Cerebellar cortex (tissue), 1 donor: ENCODE measurements at regions not wholly inside any gene's neighbourhood (a gene's known extent, or its start where the extent isn't known, plus 50 kb on each side); places are given as distances from the start of the nearest gene placed in this dataset.

Experiments used
- DNase-seq: peaks from one replicate; pipeline ENCODE4 v3.0.0-alpha.2; 2015; ENCODE audit warnings: low spot score

- DNase-seq, result no peak
These were observed 427.3 kb upstream of the ST6GAL2 start for GRCh38 chr2:107313316-107313715.

- no peak for DNase-seq
These were observed 434.9 kb upstream of the ST6GAL2 start for GRCh38 chr2:107320881-107321280.

- DNase-seq, result no peak
These were observed 436.4 kb upstream of the ST6GAL2 start for GRCh38 chr2:107322416-107322815.

GRCh38 chr2:107323946-107324565 lies 438.1 kb upstream of the ST6GAL2 start:
- no peak for DNase-seq

- DNase-seq, result peak; percentile 16
These were observed 440.2 kb upstream of the ST6GAL2 start for GRCh38 chr2:107325981-107326786.

GRCh38 chr2:107334306-107334705 lies 448.3 kb upstream of the ST6GAL2 start:
- no peak for DNase-seq

- no peak for DNase-seq
These were observed 450.6 kb upstream of the ST6GAL2 start for GRCh38 chr2:107336526-107336925.

GRCh38 chr2:107337209-107337898 lies 451.4 kb upstream of the ST6GAL2 start:
- DNase-seq, result no peak

GRCh38 chr2:107338059-107338458 lies 452.1 kb upstream of the ST6GAL2 start:
- DNase-seq, result no peak

- no peak for DNase-seq
These were observed 452.6 kb upstream of the ST6GAL2 start for GRCh38 chr2:107338571-107338970.

- DNase-seq, result no peak
These were observed 455.0 kb upstream of the ST6GAL2 start for GRCh38 chr2:107340955-107341354.

- DNase-seq, result no peak
These were observed 463.4 kb upstream of the ST6GAL2 start for GRCh38 chr2:107349329-107349728.

GRCh38 chr2:107354175-107354574 lies 468.2 kb upstream of the ST6GAL2 start:
- DNase-seq, result no peak

- no peak for DNase-seq
These were observed 468.3 kb upstream of the RGPD4 start for GRCh38 chr2:107358362-107358761.

GRCh38 chr2:107359021-107359420 lies 467.7 kb upstream of the RGPD4 start:
- no peak for DNase-seq

GRCh38 chr2:107361751-107362381 lies 464.8 kb upstream of the RGPD4 start:
- DNase-seq, result no peak

- no peak for DNase-seq
These were observed 463.7 kb upstream of the RGPD4 start for GRCh38 chr2:107362993-107363392.

GRCh38 chr2:107363806-107364205 lies 462.9 kb upstream of the RGPD4 start:
- no peak for DNase-seq

GRCh38 chr2:107364361-107364950 lies 462.2 kb upstream of the RGPD4 start:
- DNase-seq, result no peak

GRCh38 chr2:107374249-107374648 lies 452.4 kb upstream of the RGPD4 start:
- DNase-seq, result no peak

GRCh38 chr2:107376909-107377308 lies 449.8 kb upstream of the RGPD4 start:
- no peak for DNase-seq

- no peak for DNase-seq
These were observed 445.8 kb upstream of the RGPD4 start for GRCh38 chr2:107380912-107381311.
